Right renal pelvis (tissue), 4 donors: ENCODE measurements at regions not wholly inside any gene's neighbourhood (a gene's known extent, or its start where the extent isn't known, plus 50 kb on each side); places are given as distances from the start of the nearest gene placed in this dataset.

Experiments used
- DNase-seq, 4 donors: peaks; one replicate each; pipeline ENCODE4 v3.0.0-alpha.2; 2013; ENCODE audit warnings: low read depth in 4 of 4, low spot score in 3 of 4, missing footprints in 1 of 4

GRCh38 chr16:26645614-26646013 lies 421.1 kb upstream of the C16orf82 start:
- no peak for DNase-seq

DNA sequence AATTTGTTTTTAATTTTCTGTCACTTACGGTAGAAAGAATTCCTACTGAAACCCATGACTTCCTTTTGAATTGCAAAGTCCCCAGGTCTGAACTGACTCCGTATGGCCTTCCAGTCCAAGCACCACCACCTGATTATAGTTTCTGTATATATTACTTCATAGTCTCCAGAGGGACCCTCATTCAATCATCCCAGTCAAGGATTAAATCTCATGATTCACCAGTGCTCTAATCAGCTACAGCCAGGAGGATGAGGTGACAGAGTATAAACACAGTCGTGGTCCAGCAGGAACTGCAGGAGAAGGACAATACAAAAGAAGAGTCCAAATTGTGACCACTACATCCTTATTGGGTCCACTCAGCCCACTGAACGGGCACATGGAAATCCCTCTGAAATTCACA lies 418.9 kb upstream of the C16orf82 start:
- no peak for DNase-seq

DNA sequence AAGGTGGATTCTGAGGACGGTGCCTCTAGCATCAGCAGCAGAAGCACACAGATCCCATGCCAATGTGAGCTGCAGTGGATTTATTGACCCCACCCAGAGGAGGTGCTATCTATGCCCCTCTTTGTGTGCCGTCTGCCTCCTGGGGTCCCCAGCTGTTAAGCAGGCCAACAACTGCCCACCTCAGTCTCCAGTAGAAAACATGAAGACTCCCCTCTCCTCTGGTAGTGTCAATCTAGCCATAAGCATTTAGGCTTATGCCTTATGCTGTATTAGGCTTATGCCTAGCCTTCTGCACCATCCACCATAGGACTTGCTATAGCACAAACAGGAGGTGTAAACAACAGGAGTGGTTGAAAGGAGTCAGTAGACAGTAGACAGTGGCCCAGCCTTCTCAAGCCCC lies 417.9 kb upstream of the C16orf82 start:
- DNase-seq: no peak

DNA sequence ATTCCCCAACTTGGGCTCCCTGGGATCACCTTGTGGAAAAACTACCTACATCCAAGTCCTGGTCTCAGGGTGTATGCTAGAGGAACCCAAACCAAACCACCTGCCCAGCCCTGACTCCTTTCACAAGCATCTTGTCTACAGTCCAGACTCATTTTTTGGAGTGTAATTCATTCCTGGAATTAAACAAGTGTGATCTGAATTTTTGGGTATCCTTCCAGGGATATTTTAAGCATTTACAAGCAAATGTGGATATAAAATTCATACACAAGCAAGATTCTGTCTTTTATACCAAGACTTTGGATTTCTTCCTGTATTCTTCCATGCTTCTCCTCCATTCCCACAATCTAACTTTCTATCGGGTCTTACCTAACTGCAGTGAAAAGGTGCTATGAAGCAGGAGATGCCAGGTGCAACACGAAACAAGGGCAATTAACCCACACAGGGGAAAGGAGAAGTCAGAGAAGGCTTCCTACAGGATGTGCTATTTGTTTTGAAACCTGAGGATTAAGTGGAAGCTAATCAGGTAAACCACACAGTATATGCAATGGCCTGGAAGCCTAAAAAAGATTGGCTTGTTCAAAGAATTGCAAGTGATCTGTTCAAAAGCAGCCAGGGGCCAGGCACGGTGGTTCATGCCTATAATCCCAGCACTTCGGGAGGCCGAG lies 417.2 kb upstream of the C16orf82 start:
- no peak for DNase-seq

- no peak for DNase-seq
These were observed 415.3 kb upstream of the C16orf82 start for GRCh38 chr16:26651464-26651863.

DNA sequence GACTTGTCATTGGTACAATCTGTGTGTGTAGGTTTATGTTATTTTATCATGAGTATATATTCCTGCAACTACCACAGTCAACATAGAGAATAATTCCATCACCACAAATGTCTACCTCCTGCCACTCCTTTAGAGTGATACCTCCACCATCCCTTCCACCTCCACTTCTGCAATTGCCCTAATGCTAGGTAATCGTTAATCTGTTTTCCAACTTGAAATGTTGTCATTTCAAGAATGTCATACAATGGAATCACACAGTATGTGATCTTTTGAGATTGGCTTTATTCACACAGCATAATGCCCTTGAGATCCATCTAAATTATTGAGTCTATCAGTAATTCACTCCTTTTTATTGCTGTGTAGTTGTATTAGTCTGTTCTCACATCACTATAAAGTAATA lies 414.8 kb upstream of the C16orf82 start:
- DNase-seq: no peak

DNA sequence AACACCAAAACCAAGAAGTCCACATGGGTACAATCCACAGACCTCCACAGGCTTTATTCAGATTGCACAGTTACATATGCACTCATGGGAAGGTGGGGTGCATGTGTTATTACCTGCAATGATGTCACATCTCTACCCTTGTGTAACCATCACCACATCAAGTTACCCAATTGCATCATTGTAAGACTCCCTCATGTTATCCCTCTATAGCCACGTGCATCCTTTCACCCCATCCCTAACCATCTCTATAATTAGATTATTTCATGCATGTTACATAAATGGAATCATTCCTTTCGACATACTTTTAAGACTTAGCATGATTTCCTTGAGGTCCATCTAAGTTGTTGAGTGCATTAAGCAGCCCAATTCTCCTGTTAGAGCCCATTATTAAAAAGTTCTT lies 408.2 kb upstream of the C16orf82 start:
- no peak for DNase-seq

GRCh38 chr16:26658915-26659314 lies 407.8 kb upstream of the C16orf82 start:
- no peak for DNase-seq

DNA sequence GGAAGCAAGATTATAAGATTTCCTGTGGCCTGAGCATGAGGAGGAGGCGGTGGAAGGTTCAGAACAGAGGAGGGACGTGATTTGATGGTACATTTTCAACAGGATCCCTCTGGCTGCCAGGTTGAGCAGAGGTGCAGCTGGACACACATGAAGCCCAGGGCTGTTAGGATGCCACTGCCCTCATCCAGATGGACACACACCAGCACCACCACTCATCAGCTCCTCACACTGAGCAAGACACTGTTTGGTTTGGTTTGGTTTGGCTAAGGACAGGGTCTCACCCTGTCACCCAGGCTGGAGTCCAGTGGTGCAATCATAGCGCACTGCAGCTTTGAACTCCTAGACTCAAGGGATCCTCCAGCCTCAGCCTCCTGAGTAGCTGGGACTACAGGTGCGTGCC lies 402.6 kb upstream of the C16orf82 start:
- DNase-seq: no peak

- DNase-seq: no peak
These were observed 401.4 kb upstream of the C16orf82 start for GRCh38 chr16:26665166-26665939.

DNA sequence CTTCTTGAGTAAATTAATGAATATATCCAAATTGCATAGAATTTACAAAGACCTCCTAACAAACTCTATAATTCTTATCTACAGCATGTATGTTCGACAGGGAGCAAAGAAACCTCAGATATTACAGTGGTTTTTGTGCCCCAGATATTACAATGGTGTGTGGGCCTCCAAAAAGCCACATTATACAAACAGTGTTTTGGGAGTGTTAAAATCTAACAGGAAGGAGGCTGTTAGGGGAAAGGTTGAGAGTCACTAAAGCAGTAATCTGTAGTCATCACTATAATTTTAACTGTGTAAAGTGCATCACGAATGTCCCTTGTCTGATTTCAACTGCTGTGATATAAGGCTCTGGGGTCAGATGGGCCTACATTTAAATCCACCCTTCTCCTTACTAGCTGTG lies 400.2 kb upstream of the C16orf82 start:
- DNase-seq: no peak

- no peak for DNase-seq
These were observed 399.4 kb upstream of the C16orf82 start for GRCh38 chr16:26667307-26667706.

DNA sequence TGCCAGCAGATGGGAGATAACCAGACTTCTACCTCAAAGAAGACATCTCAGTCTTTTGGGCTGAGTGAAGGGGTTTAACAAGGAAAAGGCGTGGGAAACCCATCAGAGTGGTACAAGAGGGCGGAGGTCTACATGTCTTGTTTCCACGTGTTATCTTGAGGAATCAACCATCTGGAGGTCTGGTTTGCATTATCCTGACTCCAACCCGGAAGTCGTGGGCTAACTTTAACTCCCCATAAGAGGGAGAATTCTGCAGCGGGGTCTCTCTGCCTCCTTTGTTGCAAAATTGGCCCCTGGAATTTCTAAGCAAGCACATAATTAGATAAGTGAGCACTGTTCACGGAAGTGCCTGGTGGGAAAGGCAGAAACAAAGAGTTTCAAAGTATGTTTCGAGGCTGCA lies 398.7 kb upstream of the C16orf82 start:
- no peak for DNase-seq

GRCh38 chr16:26672206-26672605 lies 394.5 kb upstream of the C16orf82 start:
- no peak for DNase-seq

- DNase-seq: no peak
These were observed 393.7 kb upstream of the C16orf82 start for GRCh38 chr16:26673011-26673410.

DNA sequence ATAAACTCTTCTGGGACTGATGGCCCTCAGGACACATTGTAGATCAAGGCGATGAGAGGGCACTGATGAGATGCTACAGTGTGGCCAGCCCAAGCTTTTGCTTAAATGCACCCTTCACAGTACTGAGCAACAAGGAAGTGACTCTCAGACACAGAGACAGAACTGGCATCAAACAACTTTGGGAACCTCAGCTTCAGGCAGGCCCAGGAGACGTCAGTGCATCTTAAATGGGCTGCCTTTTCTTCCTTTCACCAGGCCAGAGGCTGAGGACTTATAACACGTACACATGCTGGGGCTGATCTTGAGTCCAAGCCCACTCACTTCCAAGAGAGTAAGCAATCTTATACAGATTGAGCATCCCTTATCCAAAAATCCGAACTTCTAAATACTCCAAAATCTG lies 386.1 kb upstream of the C16orf82 start:
- DNase-seq: no peak

DNA sequence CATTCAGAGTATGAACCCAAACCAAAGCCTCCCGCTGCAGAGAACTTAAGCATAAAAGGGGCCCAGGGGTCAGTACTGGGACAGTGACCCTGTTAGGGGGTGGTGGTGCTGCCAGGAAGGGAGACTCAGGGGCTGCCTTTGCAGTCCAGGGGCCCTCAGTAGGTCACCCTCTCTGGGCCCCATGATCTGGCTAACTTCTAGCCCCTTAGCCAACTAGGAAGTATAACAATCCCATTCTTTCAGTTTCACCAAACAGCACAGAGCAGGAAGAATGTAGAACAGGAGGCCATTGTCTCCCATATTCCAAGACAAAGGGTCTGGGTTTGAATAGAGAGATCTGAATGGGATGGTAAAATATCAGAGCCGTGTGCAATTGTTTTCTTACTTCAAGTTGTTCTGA lies 378.6 kb upstream of the C16orf82 start:
- DNase-seq: no peak

DNA sequence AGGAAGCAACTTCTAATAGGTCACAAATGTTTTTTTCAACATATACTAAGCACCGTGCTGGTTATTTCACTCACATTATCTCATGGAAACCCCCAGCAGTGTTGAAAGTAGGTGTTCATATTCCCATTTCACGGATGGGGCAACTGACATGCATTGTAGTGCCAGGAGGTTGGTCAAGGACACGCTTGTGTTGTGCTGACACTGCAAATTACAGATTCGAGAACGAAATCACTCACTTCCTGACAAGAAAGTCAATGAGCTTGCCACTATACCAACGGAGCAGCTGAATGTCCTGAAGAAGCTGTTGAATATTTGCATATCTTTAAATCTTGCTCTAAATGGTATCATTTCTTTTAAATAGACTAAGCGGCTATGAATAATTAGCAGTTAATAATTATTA lies 378.0 kb upstream of the C16orf82 start:
- DNase-seq: no peak

DNA sequence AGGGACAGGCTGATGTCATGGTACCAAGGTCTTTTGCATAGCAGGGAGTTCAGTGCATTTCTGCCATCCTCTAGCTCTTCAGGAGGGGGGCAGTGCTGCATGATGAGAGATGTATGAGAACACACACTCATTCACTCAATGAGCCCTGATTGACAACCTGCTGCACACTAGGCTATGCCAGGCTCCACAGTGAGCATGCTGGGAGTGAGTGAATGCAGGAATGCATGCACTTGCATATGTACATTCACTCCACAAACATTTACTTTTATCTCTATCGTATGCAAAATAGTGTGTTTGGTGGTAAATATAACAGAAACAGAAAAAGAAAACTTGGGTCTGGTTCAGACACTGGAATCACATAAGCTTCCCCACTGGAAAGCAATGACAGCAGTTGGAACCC lies 374.1 kb upstream of the C16orf82 start:
- no peak for DNase-seq

GRCh38 chr16:26697807-26698206 lies 368.9 kb upstream of the C16orf82 start:
- DNase-seq: no peak

GRCh38 chr16:26700250-26700649 lies 366.5 kb upstream of the C16orf82 start:
- DNase-seq: no peak

GRCh38 chr16:26701243-26701886 lies 365.4 kb upstream of the C16orf82 start:
- DNase-seq: no peak
